ENCODE measurements at regions not wholly inside any gene's neighbourhood (a gene's known extent, or its start where the extent isn't known, plus 50 kb on each side); places are given as distances from the start of the nearest gene placed in this dataset.
A peak's percentile ranks its signal among the peaks of the same experiment; 100 is the strongest.
"Not testable (repeated sequence)": the region's sequence is repeated elsewhere in the genome, so short reads cannot be mapped to it uniquely, and the experiment has no call there.

DNA sequence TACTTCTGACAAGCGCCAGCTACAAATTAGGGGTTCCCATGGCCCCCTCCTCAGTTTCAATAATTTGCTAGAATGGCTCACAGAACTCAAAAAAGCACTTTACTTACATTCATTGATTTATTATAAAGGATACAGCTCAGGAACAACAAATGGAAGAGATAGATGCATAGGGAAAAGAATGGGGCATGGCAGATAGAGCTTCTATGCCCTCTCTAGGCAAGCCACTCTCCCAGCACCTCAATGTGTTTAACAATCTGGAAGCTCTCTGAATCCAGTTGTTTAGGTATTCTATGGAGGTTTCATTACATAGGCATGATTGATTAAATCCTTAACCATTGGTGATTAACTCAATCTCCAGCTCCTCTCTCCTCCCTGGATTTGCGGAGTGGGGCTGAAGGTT, 184.5 kb upstream of the DAAM1 start:
- ChIA-PET POLR2A (no interaction called here), CTCF (interaction anchor here (0.7 to 1.1 kb wide), 2 partner anchors 51 to 365 kb away, joined by 4 to 6 read pairs; no protein-coding TSS in a partner anchor)
- no peaks in the 10 kb centered on the region for H3K27me3 Mint-ChIP-seq (ENCODE audit: low read depth)
- DNase-seq (ENCODE audit: low spot score) (no peak), ATAC-seq (no peak)
- TF ChIP-seq ZNF232 (CRISPR knock-in tag; IDR thresholded peaks at IDR 0.05) (no peak), RORB (CRISPR knock-in tag; IDR thresholded peaks at IDR 0.05) (no peak), RELA (CRISPR knock-in tag; IDR thresholded peaks at IDR 0.05; ENCODE audit: borderline replicate concordance) (no peak), ZNF671 (CRISPR knock-in tag; IDR thresholded peaks at IDR 0.05) (no peak), SMAD3 (CRISPR knock-in tag; IDR thresholded peaks at IDR 0.05; ENCODE audit: borderline replicate concordance) (no peak), KAT7 (CRISPR knock-in tag; IDR thresholded peaks at IDR 0.05; ENCODE audit: borderline replicate concordance) (no peak), GRHL2 (CRISPR knock-in tag; IDR thresholded peaks at IDR 0.05; ENCODE audit: insufficient replicate concordance, severe bottlenecking) (no peak), MYBL2 (CRISPR knock-in tag; IDR thresholded peaks at IDR 0.05) (no peak), NR1H2 (CRISPR knock-in tag; IDR thresholded peaks at IDR 0.05) (no peak)
- TF ChIP-seq, protein P1, sequence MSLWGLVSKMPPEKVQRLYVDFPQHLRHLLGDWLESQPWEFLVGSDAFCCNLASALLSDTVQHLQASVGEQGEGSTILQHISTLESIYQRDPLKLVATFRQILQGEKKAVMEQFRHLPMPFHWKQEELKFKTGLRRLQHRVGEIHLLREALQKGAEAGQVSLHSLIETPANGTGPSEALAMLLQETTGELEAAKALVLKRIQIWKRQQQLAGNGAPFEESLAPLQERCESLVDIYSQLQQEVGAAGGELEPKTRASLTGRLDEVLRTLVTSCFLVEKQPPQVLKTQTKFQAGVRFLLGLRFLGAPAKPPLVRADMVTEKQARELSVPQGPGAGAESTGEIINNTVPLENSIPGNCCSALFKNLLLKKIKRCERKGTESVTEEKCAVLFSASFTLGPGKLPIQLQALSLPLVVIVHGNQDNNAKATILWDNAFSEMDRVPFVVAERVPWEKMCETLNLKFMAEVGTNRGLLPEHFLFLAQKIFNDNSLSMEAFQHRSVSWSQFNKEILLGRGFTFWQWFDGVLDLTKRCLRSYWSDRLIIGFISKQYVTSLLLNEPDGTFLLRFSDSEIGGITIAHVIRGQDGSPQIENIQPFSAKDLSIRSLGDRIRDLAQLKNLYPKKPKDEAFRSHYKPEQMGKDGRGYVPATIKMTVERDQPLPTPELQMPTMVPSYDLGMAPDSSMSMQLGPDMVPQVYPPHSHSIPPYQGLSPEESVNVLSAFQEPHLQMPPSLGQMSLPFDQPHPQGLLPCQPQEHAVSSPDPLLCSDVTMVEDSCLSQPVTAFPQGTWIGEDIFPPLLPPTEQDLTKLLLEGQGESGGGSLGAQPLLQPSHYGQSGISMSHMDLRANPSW (CRISPR knock-in tag; conservative IDR thresholded peaks at IDR 0.05; ENCODE audit: low read depth): no peak
- TF ChIP-seq, protein P2, sequence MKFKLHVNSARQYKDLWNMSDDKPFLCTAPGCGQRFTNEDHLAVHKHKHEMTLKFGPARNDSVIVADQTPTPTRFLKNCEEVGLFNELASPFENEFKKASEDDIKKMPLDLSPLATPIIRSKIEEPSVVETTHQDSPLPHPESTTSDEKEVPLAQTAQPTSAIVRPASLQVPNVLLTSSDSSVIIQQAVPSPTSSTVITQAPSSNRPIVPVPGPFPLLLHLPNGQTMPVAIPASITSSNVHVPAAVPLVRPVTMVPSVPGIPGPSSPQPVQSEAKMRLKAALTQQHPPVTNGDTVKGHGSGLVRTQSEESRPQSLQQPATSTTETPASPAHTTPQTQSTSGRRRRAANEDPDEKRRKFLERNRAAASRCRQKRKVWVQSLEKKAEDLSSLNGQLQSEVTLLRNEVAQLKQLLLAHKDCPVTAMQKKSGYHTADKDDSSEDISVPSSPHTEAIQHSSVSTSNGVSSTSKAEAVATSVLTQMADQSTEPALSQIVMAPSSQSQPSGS (CRISPR knock-in tag; IDR thresholded peaks at IDR 0.05; ENCODE audit: borderline replicate concordance, low read depth): no peak
- TF ChIP-seq, protein P3, sequence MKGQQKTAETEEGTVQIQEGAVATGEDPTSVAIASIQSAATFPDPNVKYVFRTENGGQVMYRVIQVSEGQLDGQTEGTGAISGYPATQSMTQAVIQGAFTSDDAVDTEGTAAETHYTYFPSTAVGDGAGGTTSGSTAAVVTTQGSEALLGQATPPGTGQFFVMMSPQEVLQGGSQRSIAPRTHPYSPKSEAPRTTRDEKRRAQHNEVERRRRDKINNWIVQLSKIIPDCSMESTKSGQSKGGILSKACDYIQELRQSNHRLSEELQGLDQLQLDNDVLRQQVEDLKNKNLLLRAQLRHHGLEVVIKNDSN (CRISPR knock-in tag; IDR thresholded peaks at IDR 0.05): no peak
- TF ChIP-seq, protein P4, sequence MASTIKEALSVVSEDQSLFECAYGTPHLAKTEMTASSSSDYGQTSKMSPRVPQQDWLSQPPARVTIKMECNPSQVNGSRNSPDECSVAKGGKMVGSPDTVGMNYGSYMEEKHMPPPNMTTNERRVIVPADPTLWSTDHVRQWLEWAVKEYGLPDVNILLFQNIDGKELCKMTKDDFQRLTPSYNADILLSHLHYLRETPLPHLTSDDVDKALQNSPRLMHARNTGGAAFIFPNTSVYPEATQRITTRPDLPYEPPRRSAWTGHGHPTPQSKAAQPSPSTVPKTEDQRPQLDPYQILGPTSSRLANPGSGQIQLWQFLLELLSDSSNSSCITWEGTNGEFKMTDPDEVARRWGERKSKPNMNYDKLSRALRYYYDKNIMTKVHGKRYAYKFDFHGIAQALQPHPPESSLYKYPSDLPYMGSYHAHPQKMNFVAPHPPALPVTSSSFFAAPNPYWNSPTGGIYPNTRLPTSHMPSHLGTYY (CRISPR knock-in tag; IDR thresholded peaks at IDR 0.05): no peak
- no peak overlapping the region for H3K27ac Mint-ChIP-seq
- H3K36me3 Mint-ChIP-seq: no peaks in the 10 kb centered on the region
- no peaks in the 10 kb centered on the region for H3K4me1 Mint-ChIP-seq
- peaks cover 16% of the 10 kb centered on the region for H3K9me3 Mint-ChIP-seq
- H3K4me3 Mint-ChIP-seq: no peak overlapping the region

DNA sequence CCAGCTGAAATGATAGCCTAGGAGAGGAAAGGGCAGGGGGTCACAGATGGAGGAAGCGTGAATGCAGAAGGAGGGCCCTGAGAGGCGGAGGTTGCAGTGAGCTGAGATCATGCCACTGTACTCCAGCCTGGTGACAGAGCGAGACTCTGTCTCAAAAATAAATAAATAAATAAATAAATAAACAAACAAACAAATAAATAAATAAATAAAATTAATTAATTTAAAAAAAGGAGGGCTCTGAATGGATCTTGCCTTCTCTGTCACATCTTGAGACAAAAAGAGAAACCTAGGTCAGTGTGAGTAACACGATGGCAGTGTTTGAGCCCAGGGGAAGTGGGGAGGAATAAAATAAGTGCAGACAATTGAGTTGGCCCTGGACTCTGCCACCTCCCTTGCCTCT, 182.3 kb upstream of the DAAM1 start:
- H3K27ac Mint-ChIP-seq; H3K27me3 Mint-ChIP-seq (ENCODE audit: low read depth); H3K36me3 Mint-ChIP-seq; DNase-seq (ENCODE audit: low spot score); H3K4me1 Mint-ChIP-seq; H3K4me3 Mint-ChIP-seq; CTCF ChIA-PET; ATAC-seq; H3K9me3 Mint-ChIP-seq; POLR2A ChIA-PET: not testable (repeated sequence)
- TF ChIP-seq HMGA2 (CRISPR knock-in tag; IDR thresholded peaks at IDR 0.05): peak; percentile 87

DNA sequence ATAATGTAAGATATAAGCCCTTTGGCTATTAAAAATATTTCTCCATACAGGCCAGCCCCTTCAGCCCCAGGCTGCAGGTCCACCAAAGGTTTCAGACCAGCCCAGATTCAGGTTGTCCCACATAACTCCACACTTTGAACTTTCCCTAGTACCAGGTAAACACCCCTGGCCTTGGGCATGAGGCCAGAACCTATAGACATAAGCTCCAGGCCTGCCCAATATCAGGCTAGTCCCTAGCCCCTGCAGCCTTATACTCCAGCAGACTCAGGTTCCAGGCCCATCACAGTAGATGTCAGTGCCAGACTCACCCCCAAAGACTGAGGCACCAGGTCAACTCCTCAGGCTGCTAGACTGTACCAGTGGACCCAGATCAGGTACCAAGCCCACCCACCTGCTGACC, 178.5 kb upstream of the DAAM1 start:
- Mint-ChIP-seq H3K4me1 (no peaks in the 10 kb centered on the region), H3K4me3 (no peak overlapping the region), H3K27me3 (ENCODE audit: low read depth) (no peaks in the 10 kb centered on the region; the same call in 1 of the 2 replicates), H3K27ac (no peak overlapping the region), H3K36me3 (0 out of 2 replicates have a peak, but pooled peaks cover 3% of the 10 kb centered on the region), H3K9me3 (peaks cover 21% of the 10 kb centered on the region)
- DNase-seq (ENCODE audit: low spot score): no peak
- TF ChIP-seq, protein P5, sequence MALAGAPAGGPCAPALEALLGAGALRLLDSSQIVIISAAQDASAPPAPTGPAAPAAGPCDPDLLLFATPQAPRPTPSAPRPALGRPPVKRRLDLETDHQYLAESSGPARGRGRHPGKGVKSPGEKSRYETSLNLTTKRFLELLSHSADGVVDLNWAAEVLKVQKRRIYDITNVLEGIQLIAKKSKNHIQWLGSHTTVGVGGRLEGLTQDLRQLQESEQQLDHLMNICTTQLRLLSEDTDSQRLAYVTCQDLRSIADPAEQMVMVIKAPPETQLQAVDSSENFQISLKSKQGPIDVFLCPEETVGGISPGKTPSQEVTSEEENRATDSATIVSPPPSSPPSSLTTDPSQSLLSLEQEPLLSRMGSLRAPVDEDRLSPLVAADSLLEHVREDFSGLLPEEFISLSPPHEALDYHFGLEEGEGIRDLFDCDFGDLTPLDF (CRISPR knock-in tag; IDR thresholded peaks at IDR 0.05): no peak
- TF ChIP-seq CREB1 (CRISPR knock-in tag; IDR thresholded peaks at IDR 0.05): no peak
- no peak for ATAC-seq
- POLR2A ChIA-PET: no interaction called here
- CTCF ChIA-PET: interaction anchor here (1.3 kb wide), 1 partner anchor 11 kb away, joined by 3 read pairs; no protein-coding TSS in a partner anchor
